B cell (primary cell): ENCODE measurements at regions not wholly inside any gene's neighbourhood (a gene's known extent, or its start where the extent isn't known, plus 50 kb on each side); places are given as distances from the start of the nearest gene placed in this dataset.

ENCODE experiments used
- ATAC-seq: fragments of 200-7000 bp; cut with Tn5 transposase; one replicate; pipeline ENCODE4 v1.10.0; 2021; ENCODE audit warnings: low read depth, mild to moderate bottlenecking, moderate number of reproducible peaks, moderate library complexity
- CTCF ChIA-PET: fragments of 350-600 bp; sonication (Branson Sonifier 250); formaldehyde crosslinking; loops from one replicate; lab custom pipeline; 2021; ENCODE audit warnings: antibody characterized with exemption, inconsistent platforms; lab: Charles Lee
- POLR2A ChIA-PET: fragments of 350-600 bp; sonication (Branson Sonifier 250); formaldehyde crosslinking; loops from one replicate; lab custom pipeline; 2021; ENCODE audit warnings: antibody characterized with exemption; lab: Charles Lee
- DNase-seq: peaks from one replicate; pipeline ENCODE4 v3.0.0; 2013
- H2AFZ ChIP-seq: 2 replicates; pipeline ENCODE4 v1.6.1; 2012; ENCODE audit warnings: mild to moderate bottlenecking, low read depth, low read length; ENCODE audit not compliant: insufficient read depth, poor library complexity, severe bottlenecking
- H3K27ac ChIP-seq, 2 donors: 1 replicate in 1 of 2; 2 replicates in 1 of 2; pipeline ENCODE4 v1.5.1; 2012 to 2013; ENCODE audit warnings: low read length in 2 of 2, mild to moderate bottlenecking in 2 of 2, moderate library complexity in 1 of 2
- H3K27me3 ChIP-seq, 4 experiments: fragments of 200-600 bp in 1 of 4; sonication (generic) in 1 of 4; replicated peaks in 1 of 4; 1 replicate in 2 of 4; 2 replicates in 2 of 4; pipeline versions ENCODE4 v1.6.1 to v1.7.0; 2013 to 2016; ENCODE audit warnings: low read length in 3 of 4, mild to moderate bottlenecking in 2 of 4, mixed read lengths in 1 of 4, moderate library complexity in 1 of 4; ENCODE audit not compliant: insufficient read depth in 4 of 4, control insufficient read depth in 3 of 4; ENCODE audit errors: control extremely low read depth in 1 of 4
- H3K36me3 ChIP-seq, 2 experiments: replicated peaks in 1 of 2; 1 replicate in 1 of 2; 2 replicates in 1 of 2; pipeline versions ENCODE4 v1.6.1 to v1.7.1; 2013; ENCODE audit warnings: low read length in 1 of 2; ENCODE audit not compliant: insufficient read depth in 2 of 2, control insufficient read depth in 1 of 2; ENCODE audit errors: control extremely low read depth in 1 of 2, extremely low read depth in 1 of 2
- H3K4me1 ChIP-seq, 2 donors: fragments of 200-600 bp in 1 of 2; sonication (generic) in 1 of 2; 1 replicate in 1 of 2; 2 replicates in 1 of 2; pipeline versions ENCODE4 v1.5.1 to v1.6.1; 2013 to 2017; ENCODE audit warnings: low read length in 2 of 2; ENCODE audit not compliant: control insufficient read depth in 2 of 2, insufficient read depth in 2 of 2
- H3K4me2 ChIP-seq: replicated peaks from 2 replicates; pipeline ENCODE3; 2012; ENCODE audit warnings: mild to moderate bottlenecking, low read depth, low read length; ENCODE audit not compliant: poor library complexity, severe bottlenecking
- H3K4me3 ChIP-seq, 5 experiments: fragments of 200-600 bp in 1 of 5; sonication (generic) in 1 of 5; 1 replicate in 3 of 5; 2 replicates in 2 of 5; pipeline versions ENCODE4 v1.5.1 to v1.7.0; 2011 to 2016; ENCODE audit warnings: low read length in 4 of 5, mild to moderate bottlenecking in 4 of 5, low read depth in 2 of 5, control low read depth in 1 of 5, moderate library complexity in 1 of 5; ENCODE audit not compliant: insufficient read depth in 1 of 5; ENCODE audit errors: control extremely low read depth in 1 of 5, extremely low read depth in 1 of 5
- H3K79me2 ChIP-seq: fragments of 200-600 bp; sonication (generic); one replicate; pipeline ENCODE4 v1.6.0; 2016; ENCODE audit warnings: low read length; ENCODE audit not compliant: control insufficient read depth, insufficient read depth
- H3K9ac ChIP-seq: fragments of 200-600 bp; sonication (generic); 2 replicates; pipeline ENCODE4 v1.6.1; 2017; ENCODE audit warnings: mild to moderate bottlenecking, low read length, moderate library complexity
- H3K9me3 ChIP-seq, 3 donors: one replicate each; pipeline versions ENCODE4 v1.6.1 to v1.7.1; 2013; ENCODE audit warnings: low read length in 2 of 3; ENCODE audit not compliant: control insufficient read depth in 2 of 3, insufficient read depth in 1 of 3; ENCODE audit errors: control extremely low read depth in 1 of 3
- H4K20me1 ChIP-seq: 2 replicates; pipeline ENCODE4 v1.6.0; 2012; ENCODE audit warnings: mild to moderate bottlenecking, low read length; ENCODE audit not compliant: insufficient read depth, control insufficient read depth, poor library complexity, severe bottlenecking
- H3K27ac Mint-ChIP-seq: one replicate; pipeline ENCODE4 v1.8.0; 2021; ENCODE audit warnings: mixed read lengths
- H3K27me3 Mint-ChIP-seq: one replicate; pipeline ENCODE4 v1.8.0; 2021; ENCODE audit warnings: mixed read lengths
- H3K4me1 Mint-ChIP-seq: one replicate; pipeline ENCODE4 v1.8.0; 2021; ENCODE audit warnings: mixed read lengths
- H3K4me3 Mint-ChIP-seq: one replicate; pipeline ENCODE4 v1.8.0; 2021; ENCODE audit warnings: mixed read lengths
- H3K9me3 Mint-ChIP-seq: one replicate; pipeline ENCODE4 v1.8.0; 2022; ENCODE audit warnings: mixed read lengths; ENCODE audit not compliant: insufficient read depth
- EZH2 ChIP-seq: IDR thresholded peaks from 2 replicates; pipeline ENCODE4 v1.6.1; 2012; ENCODE audit warnings: borderline replicate concordance, low read depth, mild to moderate bottlenecking, moderate library complexity, low read length; ENCODE audit not compliant: insufficient read depth, poor library complexity, severe bottlenecking
- WGBS: methylation state at CpG from one replicate; pipeline ENCODE4 v1.1.5; 2013; ENCODE audit warnings: missing lambda C conversion rate; ENCODE audit not compliant: insufficient coverage; 5-methylcytosine and 5-hydroxymethylcytosine counted together
- intact Hi-C: fragments of 100-400 bp; cut with micrococcal nuclease; formaldehyde crosslinking; loops from one replicate; pipeline ENCODE4 v1.10.0; 2022
- TF ChIP-seq, protein P1 (sequence below): fragments of 200-600 bp; IDR thresholded peaks from one replicate; pipeline ENCODE4 v1.8.0; 2022; ENCODE audit warnings: antibody characterized with exemption, mild to moderate bottlenecking

GRCh38 chr3:104412608-104413580, 953.8 kb upstream of the ALCAM start:
- intact Hi-C loops, result no loop called here
- no peak overlapping the region for H3K27ac Mint-ChIP-seq
- Histone ChIP-seq H3K27ac (no peak overlapping the region), H3K79me2 (no peaks in the 10 kb centered on the region), H3K9me3 (peaks cover 0 to 7% (median 0%) of the 10 kb centered on the region in 3 donors), H3K4me3 (no peak overlapping the region), H4K20me1 (no peaks in the 10 kb centered on the region), H3K36me3 (no peaks in the 10 kb centered on the region), H3K9ac (no peak overlapping the region), H3K27me3 (no peaks in the 10 kb centered on the region), H3K4me2 (no peak overlapping the region), H3K4me1 (no peaks in the 10 kb centered on the region), H2AFZ (no peak overlapping the region)
- ATAC-seq (no peak), DNase-seq (no peak)
- 100% methylated on average over 2 of the region's 9 CpGs for WGBS
- POLR2A ChIA-PET, result no interaction called here
- H3K4me3 Mint-ChIP-seq, result no peak overlapping the region
- TF ChIP-seq, protein P1, sequence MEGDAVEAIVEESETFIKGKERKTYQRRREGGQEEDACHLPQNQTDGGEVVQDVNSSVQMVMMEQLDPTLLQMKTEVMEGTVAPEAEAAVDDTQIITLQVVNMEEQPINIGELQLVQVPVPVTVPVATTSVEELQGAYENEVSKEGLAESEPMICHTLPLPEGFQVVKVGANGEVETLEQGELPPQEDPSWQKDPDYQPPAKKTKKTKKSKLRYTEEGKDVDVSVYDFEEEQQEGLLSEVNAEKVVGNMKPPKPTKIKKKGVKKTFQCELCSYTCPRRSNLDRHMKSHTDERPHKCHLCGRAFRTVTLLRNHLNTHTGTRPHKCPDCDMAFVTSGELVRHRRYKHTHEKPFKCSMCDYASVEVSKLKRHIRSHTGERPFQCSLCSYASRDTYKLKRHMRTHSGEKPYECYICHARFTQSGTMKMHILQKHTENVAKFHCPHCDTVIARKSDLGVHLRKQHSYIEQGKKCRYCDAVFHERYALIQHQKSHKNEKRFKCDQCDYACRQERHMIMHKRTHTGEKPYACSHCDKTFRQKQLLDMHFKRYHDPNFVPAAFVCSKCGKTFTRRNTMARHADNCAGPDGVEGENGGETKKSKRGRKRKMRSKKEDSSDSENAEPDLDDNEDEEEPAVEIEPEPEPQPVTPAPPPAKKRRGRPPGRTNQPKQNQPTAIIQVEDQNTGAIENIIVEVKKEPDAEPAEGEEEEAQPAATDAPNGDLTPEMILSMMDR, result no peak
- no peak for TF ChIP-seq EZH2
- no peaks in the 10 kb centered on the region for H3K4me1 Mint-ChIP-seq
- no peaks in the 10 kb centered on the region for H3K27me3 Mint-ChIP-seq
- no peaks in the 10 kb centered on the region for H3K9me3 Mint-ChIP-seq
- CTCF ChIA-PET, result no interaction called here

DNA sequence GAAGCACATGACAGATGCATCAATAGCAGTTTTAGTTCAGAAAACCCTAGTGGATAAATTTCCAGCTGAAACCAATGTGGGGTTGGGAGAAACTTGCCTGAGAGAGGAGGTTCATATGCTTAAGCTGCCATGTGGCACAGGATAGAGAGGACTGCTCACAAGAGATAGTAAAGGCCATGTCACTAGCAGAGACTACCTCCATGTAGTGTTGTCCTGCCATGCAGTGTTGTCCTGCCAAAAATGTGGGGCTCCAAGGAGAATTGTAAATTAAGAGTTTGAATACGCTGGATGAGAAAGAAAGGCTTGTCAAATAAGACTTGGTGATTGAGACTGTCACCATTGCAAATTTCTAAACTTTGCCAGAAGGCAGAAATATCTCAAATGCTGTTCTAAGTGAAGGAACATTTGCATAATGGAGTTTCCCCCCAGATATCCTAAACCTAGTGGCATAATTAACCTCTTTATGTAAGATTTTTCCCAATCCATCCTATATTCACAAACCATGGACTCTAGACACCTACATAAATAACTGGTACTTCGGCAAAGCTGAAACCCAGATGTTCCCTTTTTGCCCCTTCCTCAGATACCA, 938.3 kb upstream of the ALCAM start:
- Histone ChIP-seq H3K9me3 (no peaks in the 10 kb centered on the region), H4K20me1 (no peaks in the 10 kb centered on the region), H2AFZ (no peak overlapping the region), H3K4me2 (no peak overlapping the region), H3K36me3 (no peaks in the 10 kb centered on the region), H3K27ac (no peak overlapping the region), H3K79me2 (no peaks in the 10 kb centered on the region), H3K4me1 (peaks cover 3 to 6% of the 10 kb centered on the region in 2 donors), H3K4me3 (no peak overlapping the region), H3K9ac (no peak overlapping the region), H3K27me3 (no peaks in the 10 kb centered on the region)
- H3K4me3 Mint-ChIP-seq, result no peak overlapping the region
- no peak for ATAC-seq
- POLR2A ChIA-PET, result no interaction called here
- intact Hi-C loops, result no loop called here
- no peak overlapping the region for H3K27ac Mint-ChIP-seq
- no peaks in the 10 kb centered on the region for H3K27me3 Mint-ChIP-seq
- peaks cover 4% of the 10 kb centered on the region for H3K9me3 Mint-ChIP-seq
- peaks cover 27% of the 10 kb centered on the region for H3K4me1 Mint-ChIP-seq
- DNase-seq, result no peak
- TF ChIP-seq, protein P1, result no peak
- TF ChIP-seq EZH2, result no peak
- CTCF ChIA-PET, result interaction anchor here (0.7 kb wide), 1 partner anchor 466 kb away, joined by 4 read pairs; no protein-coding TSS in a partner anchor
- no CpG with 5 or more reads among the region's 2 CpGs for WGBS
